ENCODE measurements at regions not wholly inside any gene's neighbourhood (a gene's known extent, or its start where the extent isn't known, plus 50 kb on each side); places are given as distances from the start of the nearest gene placed in this dataset.
"Not testable (repeated sequence)": the region's sequence is repeated elsewhere in the genome, so short reads cannot be mapped to it uniquely, and the experiment has no call there.

- TF ChIP-seq CTCF (conservative IDR thresholded peaks at IDR 0.05) = no peak
- H3K27ac ChIP-seq = no peak overlapping the region
Observed at GRCh38 chr9:79409182-79409823, 162.5 kb upstream of the TLE4 start.

- no peak overlapping the region for H3K27ac ChIP-seq
- TF ChIP-seq CTCF (conservative IDR thresholded peaks at IDR 0.05) (no peak), ZFX (IDR thresholded peaks at IDR 0.05) (no peak)
Observed at GRCh38 chr9:79425840-79426239, 145.9 kb upstream of the TLE4 start.

- no peak overlapping the region for H3K27ac ChIP-seq
- TF ChIP-seq CTCF (conservative IDR thresholded peaks at IDR 0.05) (no peak), ZFX (IDR thresholded peaks at IDR 0.05) (no peak)
Observed at GRCh38 chr9:79428422-79428821, 143.3 kb upstream of the TLE4 start.

GRCh38 chr9:79430619-79431018, 141.1 kb upstream of the TLE4 start:
- no peak overlapping the region for H3K27ac ChIP-seq
- TF ChIP-seq CTCF (conservative IDR thresholded peaks at IDR 0.05) (no peak), ZFX (IDR thresholded peaks at IDR 0.05) (no peak)

- TF ChIP-seq CTCF (conservative IDR thresholded peaks at IDR 0.05) (no peak; the same call in 1 of the 2 replicates), ZFX (IDR thresholded peaks at IDR 0.05) (no peak)
- no peak overlapping the region for H3K27ac ChIP-seq
Observed at GRCh38 chr9:79431019-79431679, 140.6 kb upstream of the TLE4 start.

- TF ChIP-seq ZFX (IDR thresholded peaks at IDR 0.05) (no peak), CTCF (conservative IDR thresholded peaks at IDR 0.05) (peak; percentile 52)
- H3K27ac ChIP-seq = no peak overlapping the region
Observed at GRCh38 chr9:79432485-79432884, 139.3 kb upstream of the TLE4 start.

- TF ChIP-seq CTCF (conservative IDR thresholded peaks at IDR 0.05) (no peak), ZFX (IDR thresholded peaks at IDR 0.05) (no peak)
- H3K27ac ChIP-seq = no peak overlapping the region
Observed at GRCh38 chr9:79433703-79434102, 138.1 kb upstream of the TLE4 start.

- H3K27ac ChIP-seq = not testable (repeated sequence)
Observed at GRCh38 chr9:79439221-79439620, 132.5 kb upstream of the TLE4 start.
